ENCODE measurements at regions not wholly inside any gene's neighbourhood (a gene's known extent, or its start where the extent isn't known, plus 50 kb on each side); places are given as distances from the start of the nearest gene placed in this dataset.
"Not testable (repeated sequence)": the region's sequence is repeated elsewhere in the genome, so short reads cannot be mapped to it uniquely, and the experiment has no call there.

GRCh38 chr4:74570095-74570494 lies 125.2 kb downstream of the AREG start:
- Histone ChIP-seq H3K4me1 (ENCODE audit: insufficient read depth, low read length, poor library complexity, severe bottlenecking) (no peaks in the 10 kb centered on the region), H3K79me2 (ENCODE audit: insufficient read depth, low read depth, low read length) (no peaks in the 10 kb centered on the region), H3K4me2 (ENCODE audit: low read length) (no peak overlapping the region), H4K20me1 (ENCODE audit: insufficient read depth, low read length) (no peaks in the 10 kb centered on the region), H3K27ac (ENCODE audit: low read depth, low read length, poor library complexity, severe bottlenecking) (no peak overlapping the region), H3K9me3 (ENCODE audit: low read length) (no peaks in the 10 kb centered on the region), H3K4me3 (ENCODE audit: low read depth, low read length, poor library complexity, severe bottlenecking) (no peak overlapping the region), H3K9me2 (ENCODE audit: insufficient read depth, low read length) (no peaks in the 10 kb centered on the region), H2AFZ (ENCODE audit: low read length) (no peak overlapping the region), H3K36me3 (ENCODE audit: insufficient read depth, low read length) (no peaks in the 10 kb centered on the region)
- POLR2A ChIA-PET: no interaction called here
- TF ChIP-seq EZH2phosphoT487 (IDR thresholded peaks at IDR 0.05; ENCODE audit: borderline replicate concordance, low read depth, low read length) (no peak), CTCF (conservative IDR thresholded peaks at IDR 0.05; ENCODE audit: low read length) (no peak)
- intact Hi-C loops (cut with micrococcal nuclease; ENCODE audit: unreplicated experiment): no loop called here
- CTCF ChIA-PET (ENCODE audit: unreplicated experiment): no interaction called here
- no TSS peak for BruUV-seq (replicated peaks)
- no peak for DNase-seq (ENCODE audit: low spot score)

- Histone ChIP-seq H3K9me2 (ENCODE audit: insufficient read depth, low read length) (no peaks in the 10 kb centered on the region), H3K4me1 (ENCODE audit: insufficient read depth, low read length, poor library complexity, severe bottlenecking) (no peaks in the 10 kb centered on the region), H3K79me2 (ENCODE audit: insufficient read depth, low read depth, low read length) (no peaks in the 10 kb centered on the region), H4K20me1 (ENCODE audit: insufficient read depth, low read length) (no peaks in the 10 kb centered on the region), H3K4me3 (ENCODE audit: low read depth, low read length, poor library complexity, severe bottlenecking) (no peak overlapping the region), H3K9me3 (ENCODE audit: low read length) (no peaks in the 10 kb centered on the region), H3K4me2 (ENCODE audit: low read length) (no peak overlapping the region), H2AFZ (ENCODE audit: low read length) (no peak overlapping the region), H3K36me3 (ENCODE audit: insufficient read depth, low read length) (no peaks in the 10 kb centered on the region), H3K27ac (ENCODE audit: low read depth, low read length, poor library complexity, severe bottlenecking) (no peak overlapping the region)
- TF ChIP-seq EZH2phosphoT487 (IDR thresholded peaks at IDR 0.05; ENCODE audit: borderline replicate concordance, low read depth, low read length) (no peak), CTCF (conservative IDR thresholded peaks at IDR 0.05; ENCODE audit: low read length) (no peak)
- DNase-seq (ENCODE audit: low spot score): no peak
- no TSS peak for BruUV-seq (replicated peaks)
- ChIA-PET POLR2A (no interaction called here), CTCF (ENCODE audit: unreplicated experiment) (no interaction called here)
- intact Hi-C loops (cut with micrococcal nuclease; ENCODE audit: unreplicated experiment): loop anchor here (2.0 kb wide), 1 partner anchor 74 kb away; no protein-coding TSS in a partner anchor
These were observed 133.4 kb downstream of the AREG start for GRCh38 chr4:74578329-74578728.

- BruUV-seq (replicated peaks); H2AFZ ChIP-seq (ENCODE audit: low read length); H3K4me1 ChIP-seq (ENCODE audit: insufficient read depth, low read length, poor library complexity, severe bottlenecking); DNase-seq (ENCODE audit: low spot score); H4K20me1 ChIP-seq (ENCODE audit: insufficient read depth, low read length); H3K4me3 ChIP-seq (ENCODE audit: low read depth, low read length, poor library complexity, severe bottlenecking); H3K9me2 ChIP-seq (ENCODE audit: insufficient read depth, low read length); H3K27ac ChIP-seq (ENCODE audit: low read depth, low read length, poor library complexity, severe bottlenecking); H3K4me2 ChIP-seq (ENCODE audit: low read length); H3K36me3 ChIP-seq (ENCODE audit: insufficient read depth, low read length); H3K9me3 ChIP-seq (ENCODE audit: low read length); CTCF ChIA-PET (ENCODE audit: unreplicated experiment); H3K79me2 ChIP-seq (ENCODE audit: insufficient read depth, low read depth, low read length); POLR2A ChIA-PET: not testable (repeated sequence)
- intact Hi-C loops (cut with micrococcal nuclease; ENCODE audit: unreplicated experiment): loop anchor here (2.0 kb wide), 1 partner anchor 74 kb away; no protein-coding TSS in a partner anchor
These were observed 133.9 kb downstream of the AREG start for GRCh38 chr4:74578865-74579264.

All from OCI-LY7 (cell line).